GM12878 (cell line): ENCODE measurements at regions not wholly inside any gene's neighbourhood (a gene's known extent, or its start where the extent isn't known, plus 50 kb on each side); places are given as distances from the start of the nearest gene placed in this dataset.

Experiments used
- ATAC-seq: fragments of 200-7000 bp; cut with Tn5 transposase; 3 replicates; pipeline ENCODE4 v1.9.1; 2020; ENCODE audit warnings: mild to moderate bottlenecking, moderate library complexity
- BruUV-seq: library from RNA; stranded (reverse); fragments of 400-500 nt; replicated peaks from 2 replicates; lab custom pipeline; 2021; lab: Mats Ljungman, UMichigan
- CTCF ChIA-PET: fragments of 300-600 bp; sonication (Branson Sonifier 250); formaldehyde crosslinking; extraction: SDS; loops from one replicate; lab custom pipeline; 2021; ENCODE audit warnings: inconsistent platforms; lab: Yijun Ruan, JAX
- POLR2A ChIA-PET: fragments of 350-600 bp; formaldehyde crosslinking; extraction: SDS; loops from one replicate; lab custom pipeline; 2021; ENCODE audit warnings: inconsistent platforms; lab: Charles Lee
- RAD21 ChIA-PET: fragments of 300-600 bp; sonication (Branson Sonifier 250); formaldehyde crosslinking; loops from one replicate; lab custom pipeline; 2023; ENCODE audit warnings: antibody characterized with exemption; ENCODE audit not compliant: unreplicated experiment; lab: Charles Lee
- SMC1A ChIA-PET: fragments of 300-600 bp; sonication (Branson Sonifier 250); formaldehyde crosslinking; loops from one replicate; lab custom pipeline; 2023; ENCODE audit not compliant: unreplicated experiment, uncharacterized antibody; lab: Charles Lee
- DNase-seq: peaks from one replicate; pipeline ENCODE4 v3.0.0-alpha.2; 2011; ENCODE audit warnings: low read depth, low spot score
- FAIRE-seq: peaks from 3 replicates; lab custom pipeline; 2011; peaks lifted over from hg19 to GRCh38; lab: Jason Lieb, UNC
- H2AFZ ChIP-seq: 2 replicates; pipeline ENCODE4 v1.6.0; 2011; ENCODE audit warnings: low read depth, low read length, control low read depth; ENCODE audit not compliant: control insufficient read depth
- H3K27ac ChIP-seq: 2 replicates; pipeline ENCODE4 v1.5.1; 2011; ENCODE audit warnings: control low read depth; ENCODE audit not compliant: control insufficient read depth, insufficient read depth
- H3K27me3 ChIP-seq, 2 experiments: replicated peaks in 1 of 2; 2 replicates each; pipeline versions ENCODE4 v1.6.0 to v1.6.1; 2011; ENCODE audit warnings: low read length in 1 of 2; ENCODE audit not compliant: control insufficient read depth in 2 of 2, insufficient read depth in 2 of 2
- H3K36me3 ChIP-seq, 2 experiments: 2 replicates each; pipeline ENCODE4 v1.5.1; 2011; ENCODE audit warnings: low read length in 1 of 2; ENCODE audit not compliant: control insufficient read depth in 2 of 2, insufficient read depth in 2 of 2
- H3K4me1 ChIP-seq: 2 replicates; pipeline ENCODE4 v1.6.1; 2011; ENCODE audit warnings: mild to moderate bottlenecking, low read length, moderate library complexity, mixed read lengths; ENCODE audit not compliant: control insufficient read depth, insufficient read depth
- H3K4me2 ChIP-seq: 2 replicates; pipeline ENCODE4 v1.6.0; 2011; ENCODE audit warnings: control low read depth; ENCODE audit not compliant: control insufficient read depth, insufficient read depth
- H3K4me3 ChIP-seq: fragments of 200-600 bp; sonication (generic); 2 replicates; pipeline ENCODE4 v1.5.1; 2016
- H3K79me2 ChIP-seq: 2 replicates; pipeline ENCODE4 v1.6.0; 2011; ENCODE audit warnings: low read length; ENCODE audit not compliant: control insufficient read depth, insufficient read depth
- H3K9ac ChIP-seq: 2 replicates; pipeline ENCODE4 v1.8.0; 2011; ENCODE audit warnings: low read length, control low read depth, mixed read lengths; ENCODE audit not compliant: control insufficient read depth, insufficient read depth
- H3K9me3 ChIP-seq: replicated peaks from 3 replicates; pipeline ENCODE4 v1.5.1; 2011; ENCODE audit warnings: mild to moderate bottlenecking, low read length; ENCODE audit not compliant: control insufficient read depth, insufficient read depth
- H4K20me1 ChIP-seq: 2 replicates; pipeline ENCODE4 v1.6.0; 2011; ENCODE audit not compliant: control insufficient read depth, insufficient read depth
- CHD4 ChIP-seq: fragments of 200-600 bp; sonication (generic); IDR thresholded peaks from 2 replicates; pipeline ENCODE4 v1.6.1; 2016; ENCODE audit warnings: mild to moderate bottlenecking
- CREB1 ChIP-seq: IDR thresholded peaks from 2 replicates; pipeline ENCODE4 v1.6.1; 2012; ENCODE audit warnings: low read depth, mild to moderate bottlenecking, inconsistent platforms
- HCFC1 ChIP-seq: fragments of 150-350 bp; IDR thresholded peaks from 2 replicates; pipeline ENCODE4 v1.6.1; 2014; ENCODE audit warnings: low read length
- MYC ChIP-seq: IDR thresholded peaks from 2 replicates; pipeline ENCODE4 v1.6.1; 2011; ENCODE audit warnings: mild to moderate bottlenecking, low read length, moderate library complexity, inconsistent platforms; ENCODE audit not compliant: insufficient read depth, insufficient replicate concordance, insufficient read length, severe bottlenecking
- NFYA ChIP-seq: IDR thresholded peaks from 2 replicates; pipeline ENCODE4 v1.6.1; 2011; ENCODE audit warnings: low read depth, mild to moderate bottlenecking, low read length, improper control_type of control experiment, borderline replicate concordance
- NFYB ChIP-seq: IDR thresholded peaks from 2 replicates; pipeline ENCODE4 v1.6.1; 2011; ENCODE audit warnings: low read depth, mild to moderate bottlenecking, low read length, improper control_type of control experiment, moderate library complexity; ENCODE audit not compliant: insufficient read depth
- NR2F1 ChIP-seq: fragments of 450-650 bp; conservative IDR thresholded peaks from 2 replicates; pipeline ENCODE4 v1.6.1; 2017; ENCODE audit warnings: mild to moderate bottlenecking
- RCOR1 ChIP-seq: conservative IDR thresholded peaks from 2 replicates; pipeline ENCODE4 v1.6.1; 2012; ENCODE audit warnings: low read depth, low read length, improper control_type of control experiment
- RUNX3 ChIP-seq: IDR thresholded peaks from 2 replicates; pipeline ENCODE4 v1.6.1; 2012; ENCODE audit warnings: low read length, inconsistent platforms
- SMAD1 ChIP-seq: fragments of 450-650 bp; IDR thresholded peaks from 2 replicates; pipeline ENCODE4 v1.6.1; 2018; ENCODE audit warnings: mild to moderate bottlenecking, low read depth; ENCODE audit not compliant: partially characterized antibody
- ZNF274 ChIP-seq: IDR thresholded peaks from one replicate; pipeline ENCODE4 v1.8.0; 2011; ENCODE audit not compliant: insufficient read length, insufficient read depth
- ZSCAN29 ChIP-seq: fragments of 450-650 bp; IDR thresholded peaks from 2 replicates; pipeline ENCODE4 v1.6.1; 2017; ENCODE audit warnings: mild to moderate bottlenecking, moderate library complexity
- WGBS: methylation state at CpG from one replicate; pipeline ENCODE4 v1.1.6; 2016; ENCODE audit warnings: low lambda C conversion rate; ENCODE audit not compliant: insufficient replicate concordance, insufficient coverage; ENCODE audit errors: missing lambda C conversion rate; 5-methylcytosine and 5-hydroxymethylcytosine counted together
- in situ Hi-C: fragments of 300-500 bp; cut with MboI; formaldehyde crosslinking; loops from 9 replicates; pipeline ENCODE4 v1.14.3; 2018; ENCODE audit warnings: mixed read lengths
- intact Hi-C: fragments of 100-400 bp; cut with micrococcal nuclease; formaldehyde crosslinking; loops from one replicate; pipeline ENCODE4 v1.14.2; 2022; ENCODE audit not compliant: unreplicated experiment
- TF ChIP-seq, protein P1 (sequence below): IDR thresholded peaks from 2 replicates; pipeline ENCODE4 v1.6.1; 2012; ENCODE audit warnings: low read length, inconsistent platforms
- TF ChIP-seq, protein P2 (sequence below): fragments of 450-650 bp; IDR thresholded peaks from 2 replicates; pipeline ENCODE4 v1.6.1; 2014; ENCODE audit warnings: mild to moderate bottlenecking

DNA sequence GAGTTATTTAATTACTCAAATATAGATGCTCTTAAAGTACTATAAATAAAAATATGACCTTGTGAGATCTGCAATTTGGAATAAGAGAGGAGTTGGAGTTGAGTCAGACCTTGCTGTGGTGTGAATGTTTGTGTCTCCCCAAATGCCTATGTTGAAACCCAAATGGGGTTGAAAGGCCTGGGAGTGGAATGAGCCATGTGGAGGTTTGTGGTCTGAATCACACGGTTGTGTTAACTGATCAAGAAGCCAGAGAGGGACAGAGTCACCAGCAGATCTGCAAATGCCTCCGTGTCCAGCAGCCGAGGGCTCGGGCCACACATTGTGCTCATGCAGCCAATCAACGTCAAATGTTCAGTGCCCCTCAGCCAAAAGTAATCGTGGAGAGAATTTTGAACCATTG lies 404.4 kb downstream of the ICE1 start:
- WGBS, result 17% methylated on average over 6 of the region's 6 CpGs
- ChIA-PET POLR2A (no interaction called here), CTCF (no interaction called here), SMC1A (no interaction called here), RAD21 (no interaction called here)
- Histone ChIP-seq H2AFZ (no peak overlapping the region), H3K4me3 (no peak overlapping the region), H3K27me3 (no peaks in the 10 kb centered on the region; a peak in 1 of 4 replicates), H3K27ac (no peak overlapping the region), H3K4me1 (no peaks in the 10 kb centered on the region), H4K20me1 (no peaks in the 10 kb centered on the region), H3K79me2 (no peaks in the 10 kb centered on the region), H3K4me2 (no peak overlapping the region), H3K36me3 (no peaks in the 10 kb centered on the region), H3K9me3 (no peaks in the 10 kb centered on the region), H3K9ac (no peak overlapping the region)
- intact Hi-C loops, result no loop called here
- in situ Hi-C loops, result no loop called here
- TF ChIP-seq ZNF274, result no peak
- TF ChIP-seq RUNX3, result no peak
- no peak for TF ChIP-seq CHD4
- TF ChIP-seq NR2F1, result no peak
- no peak for TF ChIP-seq ZSCAN29
- TF ChIP-seq, protein P1, sequence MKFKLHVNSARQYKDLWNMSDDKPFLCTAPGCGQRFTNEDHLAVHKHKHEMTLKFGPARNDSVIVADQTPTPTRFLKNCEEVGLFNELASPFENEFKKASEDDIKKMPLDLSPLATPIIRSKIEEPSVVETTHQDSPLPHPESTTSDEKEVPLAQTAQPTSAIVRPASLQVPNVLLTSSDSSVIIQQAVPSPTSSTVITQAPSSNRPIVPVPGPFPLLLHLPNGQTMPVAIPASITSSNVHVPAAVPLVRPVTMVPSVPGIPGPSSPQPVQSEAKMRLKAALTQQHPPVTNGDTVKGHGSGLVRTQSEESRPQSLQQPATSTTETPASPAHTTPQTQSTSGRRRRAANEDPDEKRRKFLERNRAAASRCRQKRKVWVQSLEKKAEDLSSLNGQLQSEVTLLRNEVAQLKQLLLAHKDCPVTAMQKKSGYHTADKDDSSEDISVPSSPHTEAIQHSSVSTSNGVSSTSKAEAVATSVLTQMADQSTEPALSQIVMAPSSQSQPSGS, result no peak
- TF ChIP-seq SMAD1, result no peak
- TF ChIP-seq CREB1, result no peak
- TF ChIP-seq HCFC1, result no peak
- no peak for TF ChIP-seq RCOR1
- TF ChIP-seq, protein P2, sequence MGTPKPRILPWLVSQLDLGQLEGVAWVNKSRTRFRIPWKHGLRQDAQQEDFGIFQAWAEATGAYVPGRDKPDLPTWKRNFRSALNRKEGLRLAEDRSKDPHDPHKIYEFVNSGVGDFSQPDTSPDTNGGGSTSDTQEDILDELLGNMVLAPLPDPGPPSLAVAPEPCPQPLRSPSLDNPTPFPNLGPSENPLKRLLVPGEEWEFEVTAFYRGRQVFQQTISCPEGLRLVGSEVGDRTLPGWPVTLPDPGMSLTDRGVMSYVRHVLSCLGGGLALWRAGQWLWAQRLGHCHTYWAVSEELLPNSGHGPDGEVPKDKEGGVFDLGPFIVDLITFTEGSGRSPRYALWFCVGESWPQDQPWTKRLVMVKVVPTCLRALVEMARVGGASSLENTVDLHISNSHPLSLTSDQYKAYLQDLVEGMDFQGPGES, result no peak
- no peak for TF ChIP-seq NFYB
- TF ChIP-seq MYC, result no peak
- TF ChIP-seq NFYA, result no peak
- BruUV-seq, result no TSS peak
- ATAC-seq (no peak), FAIRE-seq (no peak), DNase-seq (no peak)
